GM13977 (cell line): ENCODE measurements at regions not wholly inside any gene's neighbourhood (a gene's known extent, or its start where the extent isn't known, plus 50 kb on each side); places are given as distances from the start of the nearest gene placed in this dataset.

Experiments
- DNase-seq: peaks from one replicate; pipeline ENCODE4 v3.0.0; 2012; ENCODE audit warnings: low spot score
- in situ Hi-C: fragments of 300-500 bp; cut with MboI; formaldehyde crosslinking; loops from one replicate; pipeline ENCODE4 v1.12.0; 2022; ENCODE audit warnings: low sequenced_read_pairs, low pct_unique_long_range_greater_than_20kb, mixed read lengths, inconsistent platforms; ENCODE audit not compliant: unreplicated experiment
- TF ChIP-seq, protein P1 (sequence below): IDR thresholded peaks from 2 replicates; pipeline ENCODE4 v1.5.1; 2012; ENCODE audit warnings: mild to moderate bottlenecking, control low read depth; ENCODE audit not compliant: insufficient read depth; ENCODE audit errors: extremely low read depth, missing control alignments

DNA sequence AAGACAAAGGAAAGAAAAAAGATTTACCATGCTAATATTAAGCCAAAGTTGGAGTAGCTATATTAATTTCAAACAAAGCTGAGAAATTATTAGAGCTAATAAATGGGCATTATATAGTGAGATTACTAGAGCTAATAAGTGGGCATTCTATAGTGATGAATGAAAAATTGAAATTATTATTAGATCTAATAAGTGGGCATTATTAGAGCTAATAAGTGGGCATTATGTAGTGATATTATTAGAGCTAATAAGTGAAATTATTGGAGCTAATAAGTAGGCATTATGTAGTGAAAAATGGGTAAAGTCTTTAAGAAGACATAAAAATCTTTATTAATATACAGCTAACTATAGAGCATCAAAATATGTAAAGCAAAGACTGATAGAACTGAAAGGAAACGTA lies 745.7 kb downstream of the TRIB2 start:
- in situ Hi-C loops, result no loop called here
- TF ChIP-seq, protein P1, sequence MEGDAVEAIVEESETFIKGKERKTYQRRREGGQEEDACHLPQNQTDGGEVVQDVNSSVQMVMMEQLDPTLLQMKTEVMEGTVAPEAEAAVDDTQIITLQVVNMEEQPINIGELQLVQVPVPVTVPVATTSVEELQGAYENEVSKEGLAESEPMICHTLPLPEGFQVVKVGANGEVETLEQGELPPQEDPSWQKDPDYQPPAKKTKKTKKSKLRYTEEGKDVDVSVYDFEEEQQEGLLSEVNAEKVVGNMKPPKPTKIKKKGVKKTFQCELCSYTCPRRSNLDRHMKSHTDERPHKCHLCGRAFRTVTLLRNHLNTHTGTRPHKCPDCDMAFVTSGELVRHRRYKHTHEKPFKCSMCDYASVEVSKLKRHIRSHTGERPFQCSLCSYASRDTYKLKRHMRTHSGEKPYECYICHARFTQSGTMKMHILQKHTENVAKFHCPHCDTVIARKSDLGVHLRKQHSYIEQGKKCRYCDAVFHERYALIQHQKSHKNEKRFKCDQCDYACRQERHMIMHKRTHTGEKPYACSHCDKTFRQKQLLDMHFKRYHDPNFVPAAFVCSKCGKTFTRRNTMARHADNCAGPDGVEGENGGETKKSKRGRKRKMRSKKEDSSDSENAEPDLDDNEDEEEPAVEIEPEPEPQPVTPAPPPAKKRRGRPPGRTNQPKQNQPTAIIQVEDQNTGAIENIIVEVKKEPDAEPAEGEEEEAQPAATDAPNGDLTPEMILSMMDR, result no peak
- DNase-seq, result no peak

- DNase-seq, result no peak
- in situ Hi-C loops, result no loop called here
- TF ChIP-seq, protein P1, result no peak
These were observed 749.3 kb downstream of the TRIB2 start for GRCh38 chr2:13466076-13466475.

DNA sequence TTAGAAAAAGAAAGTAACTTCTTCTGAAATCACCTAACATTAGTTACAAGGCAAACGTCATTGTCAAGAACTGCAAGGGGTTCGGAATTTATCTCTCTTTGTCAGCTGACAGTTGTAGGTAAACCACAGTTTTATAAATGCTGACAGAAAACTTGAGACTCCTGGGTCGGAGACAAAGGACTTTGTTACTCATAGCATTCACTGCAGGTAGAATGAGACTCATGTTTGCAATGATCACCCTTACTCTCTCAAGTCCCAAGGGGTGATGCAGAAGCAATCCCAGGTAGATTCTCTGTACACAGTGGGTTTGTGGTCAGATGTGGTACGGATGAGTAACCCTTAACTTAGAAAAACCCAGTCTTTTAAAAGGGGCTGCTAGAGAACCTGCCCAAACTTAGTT lies 757.8 kb downstream of the TRIB2 start:
- TF ChIP-seq, protein P1, result no peak
- in situ Hi-C loops, result no loop called here
- no peak for DNase-seq

- in situ Hi-C loops, result no loop called here
- TF ChIP-seq, protein P1, result no peak
- no peak for DNase-seq
These were observed 763.3 kb downstream of the TRIB2 start for GRCh38 chr2:13480057-13480456.

GRCh38 chr2:13481201-13481600 lies 764.5 kb downstream of the TRIB2 start:
- in situ Hi-C loops, result no loop called here
- no peak for DNase-seq

GRCh38 chr2:13485256-13485655 lies 768.5 kb downstream of the TRIB2 start:
- TF ChIP-seq, protein P1, result no peak
- in situ Hi-C loops, result no loop called here
- DNase-seq, result no peak

More at GRCh38 chr2:13481201-13481600, 764.5 kb downstream of the TRIB2 start:
- TF ChIP-seq, protein P1, result no peak

DNA sequence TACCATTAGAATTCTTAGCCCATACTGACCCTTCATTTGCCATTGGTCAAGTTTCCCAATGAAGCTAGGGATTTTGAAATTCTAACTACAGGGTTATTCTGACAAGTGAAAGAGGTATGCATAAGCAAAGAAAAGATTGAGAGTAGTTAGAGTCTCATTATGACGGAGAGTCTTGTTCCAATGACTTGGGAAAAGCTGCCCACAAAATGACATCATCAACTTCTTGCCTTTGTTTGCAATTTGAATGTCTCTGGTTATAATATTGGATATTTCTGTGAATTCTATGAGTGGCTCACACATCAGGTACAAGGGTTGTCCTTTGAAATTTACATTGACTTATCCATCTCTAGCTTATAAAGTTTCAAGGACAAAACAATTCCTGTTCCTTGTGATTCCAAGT lies 772.2 kb downstream of the TRIB2 start:
- TF ChIP-seq, protein P1, result no peak
- in situ Hi-C loops, result no loop called here
- DNase-seq, result no peak
